HCT116 (cell line): ENCODE measurements at regions not wholly inside any gene's neighbourhood (a gene's known extent, or its start where the extent isn't known, plus 50 kb on each side); places are given as distances from the start of the nearest gene placed in this dataset.

Source experiments
- ATAC-seq: fragments of 200-7000 bp; cut with Tn5 transposase; 2 replicates; pipeline ENCODE4 v1.9.1; 2020; ENCODE audit warnings: mild to moderate bottlenecking, moderate library complexity
- BruUV-seq: library from RNA; stranded (reverse); fragments of 400-500 nt; replicated peaks from 2 replicates; lab custom pipeline; 2021; lab: Mats Ljungman, UMichigan
- CTCF ChIA-PET: fragments of 300-600 bp; sonication (Branson Sonifier 250); formaldehyde crosslinking; loops from one replicate; lab custom pipeline; 2021; ENCODE audit warnings: antibody characterized with exemption; lab: Charles Lee
- POLR2A ChIA-PET: fragments of 300-600, 350-600 bp; sonication (Branson Sonifier 250); formaldehyde crosslinking; loops from one replicate; lab custom pipeline; 2021; ENCODE audit warnings: antibody characterized with exemption; lab: Charles Lee
- RAD21 ChIA-PET, 2 experiments: fragments of 300-600 bp; sonication (Branson Sonifier 250); formaldehyde crosslinking; loops; one replicate each; lab custom pipeline; 2023; ENCODE audit warnings: low total read pairs in 2 of 2; ENCODE audit not compliant: uncharacterized antibody in 2 of 2, unreplicated experiment in 2 of 2, low non-redundant PET in 1 of 2; lab: Charles Lee
- DNase-seq: peaks from one replicate; pipeline ENCODE4 v3.0.0-alpha.2; 2010; ENCODE audit warnings: low read depth, low spot score
- H2AFZ ChIP-seq: fragments of 200-600 bp; shearing (Covaris generic), sonication (generic); 2 replicates; pipeline ENCODE4 v1.6.1; 2017; ENCODE audit warnings: low read depth, mixed run types, mixed read lengths, antibody characterized with exemption, low read length; ENCODE audit not compliant: poor library complexity, severe bottlenecking
- H3K27ac ChIP-seq: 2 replicates; pipeline ENCODE4 v1.5.1; 2012; ENCODE audit warnings: low read depth, low read length
- H3K27me3 ChIP-seq: fragments of 200-600 bp; sonication (generic); 2 replicates; pipeline ENCODE4 v1.6.1; 2016; ENCODE audit warnings: mixed run types, low read length, mixed read lengths; ENCODE audit not compliant: insufficient read depth
- H3K36me3 ChIP-seq, 2 experiments: fragments of 200-500 bp in 1 of 2; fragments of 200-600 bp in 1 of 2; sonication (Bioruptor generic) in 1 of 2; sonication (generic) in 1 of 2; 2 replicates each; pipeline versions ENCODE4 v1.5.1 to v1.6.1; 2014 to 2016; ENCODE audit warnings: low read length in 2 of 2, inconsistent platforms in 1 of 2, mixed read lengths in 1 of 2, mixed run types in 1 of 2; ENCODE audit not compliant: insufficient read depth in 2 of 2, control insufficient read depth in 1 of 2
- H3K4me1 ChIP-seq, 2 experiments: fragments of 200-600 bp in 1 of 2; sonication (generic) in 1 of 2; 2 replicates each; pipeline versions ENCODE4 v1.5.1 to v1.6.1; 2012 to 2017; ENCODE audit warnings: low read length in 2 of 2, inconsistent platforms in 1 of 2, mild to moderate bottlenecking in 1 of 2, mixed read lengths in 1 of 2, mixed run types in 1 of 2, moderate library complexity in 1 of 2; ENCODE audit not compliant: insufficient read depth in 2 of 2, control insufficient read depth in 1 of 2
- H3K4me2 ChIP-seq: fragments of 200-600 bp; sonication (generic); 2 replicates; pipeline ENCODE4 v1.6.1; 2017; ENCODE audit warnings: mixed run types, low read length, mixed read lengths
- H3K4me3 ChIP-seq, 2 experiments: fragments of 200-600 bp in 1 of 2; sonication (generic) in 1 of 2; replicated peaks in 1 of 2; 2 replicates each; pipeline ENCODE4 v1.5.1; 2011 to 2016; ENCODE audit warnings: low read length in 2 of 2, control low read depth in 1 of 2, low read depth in 1 of 2, mild to moderate bottlenecking in 1 of 2, mixed read lengths in 1 of 2, mixed run types in 1 of 2
- H3K79me2 ChIP-seq: fragments of 200-600 bp; sonication (generic); 2 replicates; pipeline ENCODE4 v1.6.1; 2017; ENCODE audit warnings: mild to moderate bottlenecking, mixed run types, low read length, moderate library complexity, mixed read lengths; ENCODE audit not compliant: insufficient read depth
- H3K9ac ChIP-seq: fragments of 200-600 bp; sonication (generic); 2 replicates; pipeline ENCODE4 v1.6.1; 2016; ENCODE audit warnings: low read length, mixed read lengths
- H3K9me2 ChIP-seq: fragments of 200-600 bp; sonication (generic), shearing (Covaris generic); 2 replicates; pipeline ENCODE4 v1.6.1; 2017; ENCODE audit warnings: mixed run types, mild to moderate bottlenecking, moderate library complexity; ENCODE audit not compliant: insufficient read depth
- H3K9me3 ChIP-seq, 2 experiments: fragments of 200-500 bp in 1 of 2; fragments of 200-600 bp in 1 of 2; sonication (Bioruptor generic) in 1 of 2; sonication (generic) in 1 of 2; 2 replicates each; pipeline ENCODE4 v1.6.1; 2014 to 2017; ENCODE audit warnings: low read length in 2 of 2, mixed read lengths in 2 of 2, inconsistent platforms in 1 of 2, low read depth in 1 of 2, mild to moderate bottlenecking in 1 of 2, mixed run types in 1 of 2, moderate library complexity in 1 of 2; ENCODE audit not compliant: control insufficient read depth in 1 of 2, insufficient read depth in 1 of 2
- H4K20me1 ChIP-seq: fragments of 200-600 bp; sonication (generic), shearing (Covaris generic); 2 replicates; pipeline ENCODE4 v1.6.1; 2017; ENCODE audit warnings: mixed run types, mild to moderate bottlenecking, moderate library complexity; ENCODE audit not compliant: insufficient read depth
- CBX3 ChIP-seq: IDR thresholded peaks from 2 replicates; pipeline ENCODE4 v1.6.1; 2012; ENCODE audit warnings: low read depth
- ELF1 ChIP-seq: IDR thresholded peaks from 2 replicates; pipeline ENCODE4 v1.6.1; 2012; ENCODE audit warnings: low read depth, borderline replicate concordance
- EZH2 ChIP-seq: fragments of 200-600 bp; sonication (generic); IDR thresholded peaks from 2 replicates; pipeline ENCODE4 v1.6.1; 2017; ENCODE audit warnings: antibody characterized with exemption, mixed run types
- EZH2phosphoT487 ChIP-seq: fragments of 200-600 bp; IDR thresholded peaks from 2 replicates; pipeline ENCODE4 v1.6.1; 2018; ENCODE audit warnings: antibody characterized with exemption, borderline replicate concordance
- FOSL1 ChIP-seq: IDR thresholded peaks from 2 replicates; pipeline ENCODE4 v1.6.1; 2012; ENCODE audit warnings: low read depth
- JUND ChIP-seq: IDR thresholded peaks from 2 replicates; pipeline ENCODE4 v1.6.1; 2012
- POLR2A ChIP-seq: IDR thresholded peaks from 2 replicates; pipeline ENCODE4 v1.7.0; 2011; ENCODE audit warnings: borderline replicate concordance; ENCODE audit not compliant: insufficient read depth, insufficient read length; ENCODE audit errors: extremely low read depth
- POLR2AphosphoS5 ChIP-seq: IDR thresholded peaks from 2 replicates; pipeline ENCODE4 v1.6.1; 2011; ENCODE audit warnings: mild to moderate bottlenecking, low read depth, low read length, moderate library complexity
- RAD21 ChIP-seq: IDR thresholded peaks from 2 replicates; pipeline ENCODE4 v1.6.1; 2012; ENCODE audit warnings: low read depth, mild to moderate bottlenecking
- SIN3A ChIP-seq: IDR thresholded peaks from 2 replicates; pipeline ENCODE4 v1.6.1; 2012; ENCODE audit warnings: low read depth
- SP1 ChIP-seq: IDR thresholded peaks from 2 replicates; pipeline ENCODE4 v1.6.1; 2012; ENCODE audit warnings: low read depth
- YY1 ChIP-seq: IDR thresholded peaks from 2 replicates; pipeline ENCODE4 v1.6.1; 2011; ENCODE audit warnings: low read length, low read depth, moderate library complexity, mild to moderate bottlenecking; ENCODE audit not compliant: insufficient replicate concordance; ENCODE audit errors: extremely low read depth
- ZFX ChIP-seq: fragments of 450-650 bp; IDR thresholded peaks from 2 replicates; pipeline ENCODE4 v1.6.1; 2017
- ZNF274 ChIP-seq: fragments of 200-500 bp; sonication (Bioruptor generic); IDR thresholded peaks from 2 replicates; pipeline ENCODE4 v1.6.1; 2014; ENCODE audit warnings: mild to moderate bottlenecking, low read depth, low read length, inconsistent platforms
- intact Hi-C: fragments of 100-400 bp; cut with micrococcal nuclease; formaldehyde crosslinking; loops from 2 replicates; pipeline ENCODE4 v1.10.0; 2022
- TF ChIP-seq, protein P1 (sequence below): IDR thresholded peaks from 2 replicates; pipeline ENCODE4 v1.6.1; 2012
- TF ChIP-seq, protein P2 (sequence below): IDR thresholded peaks from 2 replicates; pipeline ENCODE4 v1.6.1; 2012
- TF ChIP-seq, protein P3 (sequence below): IDR thresholded peaks from 2 replicates; pipeline ENCODE4 v1.6.1; 2012; ENCODE audit warnings: low read depth
- TF ChIP-seq, protein P4 (sequence below), 3 experiments: fragments of 200-600 bp in 1 of 3; sonication (generic) in 1 of 3; IDR thresholded peaks in 2 of 3; conservative IDR thresholded peaks in 1 of 3; 2 replicates each; pipeline ENCODE4 v1.5.1; 2012 to 2017; ENCODE audit warnings: low read depth in 2 of 3, low read length in 2 of 3, antibody characterized with exemption in 1 of 3, borderline replicate concordance in 1 of 3, control low read depth in 1 of 3, mild to moderate bottlenecking in 1 of 3, mixed read lengths in 1 of 3, mixed run types in 1 of 3, moderate library complexity in 1 of 3; ENCODE audit not compliant: insufficient read depth in 1 of 3
- TF ChIP-seq, protein P5 (sequence below): IDR thresholded peaks from 2 replicates; pipeline ENCODE4 v1.6.1; 2011; ENCODE audit warnings: mild to moderate bottlenecking, low read length, moderate library complexity; ENCODE audit not compliant: insufficient replicate concordance; ENCODE audit errors: extremely low read depth

DNA sequence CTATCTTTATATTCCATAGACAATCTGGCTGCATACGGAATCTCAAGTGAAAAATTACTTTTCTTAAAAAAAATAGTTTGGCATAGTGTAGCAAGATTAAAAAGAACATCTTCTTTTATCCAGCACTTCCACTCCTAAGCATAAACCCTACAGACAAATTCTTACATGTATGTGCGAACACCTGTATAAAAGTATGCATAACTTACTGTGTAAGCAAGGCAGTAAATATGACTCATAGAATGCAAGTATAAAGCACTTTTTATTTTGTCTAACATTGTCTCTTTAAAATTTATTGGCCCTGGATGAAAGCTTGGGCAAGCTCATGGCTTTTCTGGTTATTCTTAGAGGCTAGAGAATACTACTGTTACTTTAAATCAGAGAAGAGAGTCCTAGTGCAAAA lies 86.4 kb downstream of the MSX2 start (continued):
- no peak for TF ChIP-seq JUND
- TF ChIP-seq, protein P1, sequence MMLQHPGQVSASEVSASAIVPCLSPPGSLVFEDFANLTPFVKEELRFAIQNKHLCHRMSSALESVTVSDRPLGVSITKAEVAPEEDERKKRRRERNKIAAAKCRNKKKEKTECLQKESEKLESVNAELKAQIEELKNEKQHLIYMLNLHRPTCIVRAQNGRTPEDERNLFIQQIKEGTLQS, result no peak
- no peak for TF ChIP-seq RAD21
- TF ChIP-seq POLR2A, result no peak
- TF ChIP-seq, protein P2, sequence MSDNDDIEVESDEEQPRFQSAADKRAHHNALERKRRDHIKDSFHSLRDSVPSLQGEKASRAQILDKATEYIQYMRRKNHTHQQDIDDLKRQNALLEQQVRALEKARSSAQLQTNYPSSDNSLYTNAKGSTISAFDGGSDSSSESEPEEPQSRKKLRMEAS, result no peak

DNA sequence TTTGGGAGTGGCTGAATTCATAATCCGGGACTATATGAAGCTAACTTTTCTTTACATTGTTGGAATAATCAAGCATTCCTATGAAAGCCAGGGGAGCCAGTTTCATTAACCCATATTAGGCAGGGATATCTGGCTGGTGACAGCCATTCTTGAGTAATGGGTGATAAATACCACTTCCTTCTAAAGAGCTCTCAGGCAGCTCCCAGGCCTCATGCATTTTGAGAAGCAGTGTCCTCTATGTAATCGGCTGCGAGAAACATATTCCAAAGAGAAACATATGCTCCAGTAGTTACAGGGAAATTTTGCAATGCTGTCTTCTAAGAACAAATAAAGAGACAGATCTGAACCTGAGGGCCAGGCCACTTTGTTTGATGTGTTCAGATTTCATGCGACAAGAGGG lies 83.1 kb downstream of the MSX2 start:
- no peaks in the 10 kb centered on the region for H3K36me3 ChIP-seq
- ChIA-PET CTCF (interaction anchor here (1.0 kb wide), 1 partner anchor 14 kb away, joined by 3 read pairs; no protein-coding TSS in a partner anchor), POLR2A (no interaction called here), RAD21 (no interaction called here)
- H3K79me2 ChIP-seq, result no peaks in the 10 kb centered on the region
- BruUV-seq, result no TSS peak
- no peak overlapping the region for H2AFZ ChIP-seq
- no peak overlapping the region for H3K4me2 ChIP-seq
- intact Hi-C loops, result no loop called here
- H3K4me3 ChIP-seq, result no peak overlapping the region
- ATAC-seq (no peak), DNase-seq (no peak)
- no peak overlapping the region for H3K9ac ChIP-seq
- no peaks in the 10 kb centered on the region for H3K9me3 ChIP-seq
- no peaks in the 10 kb centered on the region for H3K4me1 ChIP-seq
- no peak overlapping the region for H3K27ac ChIP-seq
- no peaks in the 10 kb centered on the region for H4K20me1 ChIP-seq
- no peaks in the 10 kb centered on the region for H3K9me2 ChIP-seq
- H3K27me3 ChIP-seq, result no peaks in the 10 kb centered on the region
- TF ChIP-seq FOSL1 (no peak), SIN3A (no peak), ELF1 (no peak), CBX3 (no peak), EZH2phosphoT487 (no peak), JUND (no peak), POLR2A (no peak), YY1 (no peak), SP1 (no peak), ZNF274 (no peak), ZFX (no peak), EZH2 (no peak), POLR2AphosphoS5 (no peak)
- TF ChIP-seq, protein P3, sequence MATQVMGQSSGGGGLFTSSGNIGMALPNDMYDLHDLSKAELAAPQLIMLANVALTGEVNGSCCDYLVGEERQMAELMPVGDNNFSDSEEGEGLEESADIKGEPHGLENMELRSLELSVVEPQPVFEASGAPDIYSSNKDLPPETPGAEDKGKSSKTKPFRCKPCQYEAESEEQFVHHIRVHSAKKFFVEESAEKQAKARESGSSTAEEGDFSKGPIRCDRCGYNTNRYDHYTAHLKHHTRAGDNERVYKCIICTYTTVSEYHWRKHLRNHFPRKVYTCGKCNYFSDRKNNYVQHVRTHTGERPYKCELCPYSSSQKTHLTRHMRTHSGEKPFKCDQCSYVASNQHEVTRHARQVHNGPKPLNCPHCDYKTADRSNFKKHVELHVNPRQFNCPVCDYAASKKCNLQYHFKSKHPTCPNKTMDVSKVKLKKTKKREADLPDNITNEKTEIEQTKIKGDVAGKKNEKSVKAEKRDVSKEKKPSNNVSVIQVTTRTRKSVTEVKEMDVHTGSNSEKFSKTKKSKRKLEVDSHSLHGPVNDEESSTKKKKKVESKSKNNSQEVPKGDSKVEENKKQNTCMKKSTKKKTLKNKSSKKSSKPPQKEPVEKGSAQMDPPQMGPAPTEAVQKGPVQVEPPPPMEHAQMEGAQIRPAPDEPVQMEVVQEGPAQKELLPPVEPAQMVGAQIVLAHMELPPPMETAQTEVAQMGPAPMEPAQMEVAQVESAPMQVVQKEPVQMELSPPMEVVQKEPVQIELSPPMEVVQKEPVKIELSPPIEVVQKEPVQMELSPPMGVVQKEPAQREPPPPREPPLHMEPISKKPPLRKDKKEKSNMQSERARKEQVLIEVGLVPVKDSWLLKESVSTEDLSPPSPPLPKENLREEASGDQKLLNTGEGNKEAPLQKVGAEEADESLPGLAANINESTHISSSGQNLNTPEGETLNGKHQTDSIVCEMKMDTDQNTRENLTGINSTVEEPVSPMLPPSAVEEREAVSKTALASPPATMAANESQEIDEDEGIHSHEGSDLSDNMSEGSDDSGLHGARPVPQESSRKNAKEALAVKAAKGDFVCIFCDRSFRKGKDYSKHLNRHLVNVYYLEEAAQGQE, result no peak
- TF ChIP-seq, protein P2, result no peak
- TF ChIP-seq, protein P4, sequence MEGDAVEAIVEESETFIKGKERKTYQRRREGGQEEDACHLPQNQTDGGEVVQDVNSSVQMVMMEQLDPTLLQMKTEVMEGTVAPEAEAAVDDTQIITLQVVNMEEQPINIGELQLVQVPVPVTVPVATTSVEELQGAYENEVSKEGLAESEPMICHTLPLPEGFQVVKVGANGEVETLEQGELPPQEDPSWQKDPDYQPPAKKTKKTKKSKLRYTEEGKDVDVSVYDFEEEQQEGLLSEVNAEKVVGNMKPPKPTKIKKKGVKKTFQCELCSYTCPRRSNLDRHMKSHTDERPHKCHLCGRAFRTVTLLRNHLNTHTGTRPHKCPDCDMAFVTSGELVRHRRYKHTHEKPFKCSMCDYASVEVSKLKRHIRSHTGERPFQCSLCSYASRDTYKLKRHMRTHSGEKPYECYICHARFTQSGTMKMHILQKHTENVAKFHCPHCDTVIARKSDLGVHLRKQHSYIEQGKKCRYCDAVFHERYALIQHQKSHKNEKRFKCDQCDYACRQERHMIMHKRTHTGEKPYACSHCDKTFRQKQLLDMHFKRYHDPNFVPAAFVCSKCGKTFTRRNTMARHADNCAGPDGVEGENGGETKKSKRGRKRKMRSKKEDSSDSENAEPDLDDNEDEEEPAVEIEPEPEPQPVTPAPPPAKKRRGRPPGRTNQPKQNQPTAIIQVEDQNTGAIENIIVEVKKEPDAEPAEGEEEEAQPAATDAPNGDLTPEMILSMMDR (IDR thresholded peaks at IDR 0.05 in 2 of 3, conservative IDR thresholded peaks at IDR 0.05 in 1 of 3; ENCODE audit: borderline replicate concordance in 1 of 3, insufficient read depth in 1 of 3, low read depth in 2 of 3, low read length in 2 of 3), result no peak
- TF ChIP-seq, protein P5, sequence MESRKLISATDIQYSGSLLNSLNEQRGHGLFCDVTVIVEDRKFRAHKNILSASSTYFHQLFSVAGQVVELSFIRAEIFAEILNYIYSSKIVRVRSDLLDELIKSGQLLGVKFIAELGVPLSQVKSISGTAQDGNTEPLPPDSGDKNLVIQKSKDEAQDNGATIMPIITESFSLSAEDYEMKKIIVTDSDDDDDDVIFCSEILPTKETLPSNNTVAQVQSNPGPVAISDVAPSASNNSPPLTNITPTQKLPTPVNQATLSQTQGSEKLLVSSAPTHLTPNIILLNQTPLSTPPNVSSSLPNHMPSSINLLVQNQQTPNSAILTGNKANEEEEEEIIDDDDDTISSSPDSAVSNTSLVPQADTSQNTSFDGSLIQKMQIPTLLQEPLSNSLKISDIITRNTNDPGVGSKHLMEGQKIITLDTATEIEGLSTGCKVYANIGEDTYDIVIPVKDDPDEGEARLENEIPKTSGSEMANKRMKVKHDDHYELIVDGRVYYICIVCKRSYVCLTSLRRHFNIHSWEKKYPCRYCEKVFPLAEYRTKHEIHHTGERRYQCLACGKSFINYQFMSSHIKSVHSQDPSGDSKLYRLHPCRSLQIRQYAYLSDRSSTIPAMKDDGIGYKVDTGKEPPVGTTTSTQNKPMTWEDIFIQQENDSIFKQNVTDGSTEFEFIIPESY, result no peak
